T-helper 22 cell (primary cell): ENCODE measurements at regions not wholly inside any gene's neighbourhood (a gene's known extent, or its start where the extent isn't known, plus 50 kb on each side); places are given as distances from the start of the nearest gene placed in this dataset.

Experiments used
- DNase-seq: peaks from one replicate; pipeline ENCODE4 v3.0.0-alpha.2; 2020; ENCODE audit warnings: low read depth

DNA sequence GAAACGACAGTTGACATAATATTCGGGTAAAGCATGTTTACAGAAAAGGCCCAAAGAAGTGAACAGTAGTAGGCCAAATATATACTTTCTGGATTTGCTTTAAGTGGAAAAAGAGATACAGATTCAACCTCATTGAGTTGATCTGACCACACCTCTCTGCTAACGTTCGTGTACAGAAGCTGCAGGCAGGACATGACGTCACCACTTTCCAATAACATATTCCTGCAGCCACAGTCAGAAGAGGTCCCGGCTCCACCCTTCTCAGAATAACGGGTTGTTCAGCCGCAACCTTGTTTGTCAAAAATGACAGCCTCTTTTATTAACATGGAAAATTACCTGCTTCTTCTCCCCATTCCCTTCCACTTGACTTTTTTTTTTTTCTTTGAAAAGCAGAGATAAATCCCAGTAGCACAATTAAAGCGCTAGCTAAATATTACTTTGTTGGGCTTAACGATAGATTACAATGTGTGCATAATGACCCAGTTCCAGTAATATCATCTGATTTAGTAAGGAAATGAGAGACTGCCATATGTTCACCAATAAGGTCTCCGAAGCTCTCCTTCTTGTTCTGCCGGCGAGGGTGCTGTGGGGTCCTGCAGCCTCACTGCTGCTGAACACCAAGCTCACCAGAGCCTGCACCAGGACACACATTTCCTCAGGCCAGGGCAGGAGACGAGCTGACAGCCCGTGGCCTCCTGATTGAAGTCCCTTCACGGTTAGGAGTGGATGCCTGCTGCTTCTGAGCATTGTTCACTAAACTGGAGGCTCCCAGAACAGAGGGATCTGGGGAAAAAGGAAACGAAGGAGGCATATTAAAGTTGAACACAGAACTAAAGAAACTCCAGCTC, 451.0 kb upstream of the SALL3 start:
- no peak for DNase-seq

DNA sequence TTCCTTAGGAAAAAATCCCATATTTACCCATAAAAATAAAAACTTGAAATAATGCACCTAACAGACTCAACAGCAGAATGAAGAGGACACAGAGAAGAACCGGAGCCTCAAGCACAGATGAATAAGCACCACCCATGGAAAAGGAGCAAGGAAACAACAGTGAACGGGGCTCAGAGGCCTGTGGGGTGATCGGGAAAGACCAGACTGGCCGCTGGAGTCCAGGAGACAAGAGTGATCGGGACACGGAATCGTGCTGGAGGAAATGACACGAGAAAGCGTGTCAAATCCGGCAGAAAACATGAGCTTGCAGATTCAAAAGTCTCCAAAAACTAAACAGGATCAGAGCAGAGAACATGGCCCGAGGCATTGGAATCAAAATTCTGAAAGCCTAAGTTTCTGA, 448.0 kb upstream of the SALL3 start:
- DNase-seq: no peak

DNA sequence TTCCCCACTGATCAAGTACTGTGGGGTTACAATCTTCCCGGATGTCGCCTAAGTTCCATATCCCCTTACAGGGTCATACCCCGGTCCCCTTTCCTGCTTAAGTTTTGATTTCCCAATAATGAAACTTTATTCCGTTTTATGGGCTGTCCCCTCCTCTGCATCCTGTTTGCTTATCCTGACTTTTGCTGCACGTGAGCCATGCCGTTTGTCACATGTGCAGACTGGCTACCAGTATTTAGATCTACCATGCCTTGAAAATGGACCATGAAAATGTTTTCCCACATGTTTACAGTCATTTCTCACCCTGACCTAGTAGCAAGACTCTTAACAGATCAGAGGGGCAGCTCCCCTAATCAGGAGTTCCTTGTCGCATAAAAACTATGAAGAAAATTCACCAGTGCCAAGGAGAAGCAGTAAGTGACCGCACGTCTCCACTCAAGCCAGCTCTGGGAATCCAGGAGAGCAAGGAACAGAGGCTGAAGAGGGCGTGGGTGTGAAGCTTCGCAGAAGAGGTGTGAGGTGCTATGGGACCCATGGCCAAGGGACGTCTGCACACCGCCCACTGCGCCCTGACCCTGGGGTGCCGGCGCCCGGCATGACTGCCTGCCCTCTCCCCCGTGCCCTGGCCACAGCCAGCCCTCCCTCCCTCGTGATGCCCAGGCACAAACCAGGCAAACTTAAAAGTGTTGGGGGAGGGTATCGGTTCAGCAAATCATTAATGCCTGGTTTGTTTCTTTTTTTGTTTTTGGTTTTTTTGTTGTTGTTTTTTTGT, 440.8 kb upstream of the SALL3 start:
- no peak for DNase-seq

DNA sequence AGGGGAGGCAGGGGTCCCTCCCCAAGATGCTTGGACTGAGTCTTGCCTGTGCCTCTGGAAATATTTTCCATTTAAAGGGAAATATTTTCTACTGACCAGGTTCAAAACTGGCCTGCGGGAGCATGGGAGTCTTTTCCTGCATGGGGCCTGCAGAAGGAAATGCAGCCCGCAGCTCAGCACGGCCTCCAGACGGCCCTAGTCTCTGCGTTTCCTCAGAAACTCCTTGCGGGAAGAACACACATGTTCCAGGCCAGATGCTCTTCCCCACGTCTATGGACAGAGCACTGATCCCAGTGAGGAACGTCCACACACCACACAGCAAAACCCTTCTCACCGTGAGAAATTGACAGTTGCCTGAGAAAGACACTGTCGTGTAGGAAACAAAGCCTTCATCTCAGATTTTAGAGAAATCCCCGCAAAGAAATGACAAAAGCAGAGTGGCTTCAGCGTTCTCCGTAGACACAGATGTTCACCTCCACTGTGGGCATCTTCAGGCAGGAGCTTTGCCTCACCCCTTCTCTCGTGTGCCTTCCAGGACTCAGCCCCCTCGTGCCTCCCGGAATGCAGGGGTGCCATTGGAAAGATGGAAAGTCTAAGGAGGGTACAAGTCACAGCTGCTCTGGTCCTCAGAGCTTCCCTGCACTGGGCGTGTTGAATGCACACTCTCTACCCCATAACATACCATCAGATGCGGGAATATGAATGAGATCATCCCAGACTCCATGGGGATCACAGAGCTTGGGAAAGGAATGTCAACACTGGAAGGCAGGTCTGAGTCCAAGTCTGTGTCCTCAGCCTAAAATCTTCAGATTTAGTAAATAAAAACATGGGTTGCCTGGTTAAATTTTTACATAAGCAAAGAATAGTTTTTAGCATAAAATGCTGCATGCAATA, 438.7 kb upstream of the SALL3 start:
- DNase-seq: no peak

DNA sequence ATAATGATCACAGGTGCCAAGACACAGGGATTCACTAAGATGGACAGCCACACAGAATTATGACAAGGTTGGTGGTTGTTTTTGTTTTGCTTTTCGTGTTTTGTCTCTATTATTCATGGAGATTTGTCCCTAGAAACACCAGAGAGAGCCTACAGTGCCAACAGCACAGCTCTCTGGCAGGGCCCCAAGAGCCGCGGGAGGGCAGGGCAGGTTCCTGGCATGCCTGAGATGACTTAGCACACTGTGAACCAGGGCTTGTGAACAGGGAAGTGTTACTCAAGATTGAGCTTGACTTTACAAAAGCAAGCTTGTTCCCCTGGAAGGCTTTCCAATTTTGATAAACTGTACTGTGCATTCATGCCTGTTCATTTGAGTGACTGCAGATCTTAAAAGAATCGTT, 437.4 kb upstream of the SALL3 start:
- DNase-seq: no peak

DNA sequence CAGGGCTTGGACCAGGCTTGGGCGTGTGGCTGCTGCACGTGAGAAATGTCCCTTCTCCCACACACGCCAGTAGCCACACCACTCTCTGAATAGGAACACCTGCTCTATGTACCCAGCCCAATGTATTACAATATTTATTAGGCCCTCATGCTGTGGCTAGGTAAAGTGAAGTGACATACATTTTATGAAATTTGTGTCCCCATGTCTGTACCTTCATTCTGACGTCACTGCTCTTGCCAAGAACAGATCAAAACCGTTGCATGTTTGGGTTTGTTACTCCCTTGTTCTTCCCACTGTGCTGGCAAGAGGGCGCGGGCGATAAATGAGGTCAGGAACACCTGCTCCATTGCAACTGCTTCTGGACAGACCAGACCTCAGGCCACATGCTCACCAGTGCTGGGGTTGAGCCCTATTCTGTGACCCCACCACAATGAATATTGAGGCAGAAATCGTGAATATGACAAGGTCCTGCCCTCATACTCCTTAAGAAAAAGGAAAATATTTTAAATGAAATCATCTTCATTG, 436.4 kb upstream of the SALL3 start:
- DNase-seq: no peak

DNA sequence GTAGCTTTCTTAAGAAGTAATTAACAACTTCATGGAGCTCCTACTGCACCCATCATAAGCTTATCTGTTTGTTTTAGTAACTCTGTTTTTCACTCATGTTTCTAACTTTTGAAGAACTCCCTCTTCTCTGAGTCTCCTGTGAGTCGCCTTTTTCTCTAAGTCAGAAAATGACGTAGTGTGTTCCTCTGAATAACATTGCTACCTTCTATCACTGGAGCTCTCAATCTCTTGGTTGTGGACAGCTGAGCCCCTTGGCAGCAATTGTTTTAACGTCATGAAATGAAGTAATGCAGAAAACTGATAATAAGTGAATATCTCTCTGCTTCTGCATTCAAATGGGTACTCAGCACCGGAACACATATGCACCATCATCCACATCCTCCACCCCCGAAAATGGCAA, 433.3 kb upstream of the SALL3 start:
- DNase-seq: no peak

DNA sequence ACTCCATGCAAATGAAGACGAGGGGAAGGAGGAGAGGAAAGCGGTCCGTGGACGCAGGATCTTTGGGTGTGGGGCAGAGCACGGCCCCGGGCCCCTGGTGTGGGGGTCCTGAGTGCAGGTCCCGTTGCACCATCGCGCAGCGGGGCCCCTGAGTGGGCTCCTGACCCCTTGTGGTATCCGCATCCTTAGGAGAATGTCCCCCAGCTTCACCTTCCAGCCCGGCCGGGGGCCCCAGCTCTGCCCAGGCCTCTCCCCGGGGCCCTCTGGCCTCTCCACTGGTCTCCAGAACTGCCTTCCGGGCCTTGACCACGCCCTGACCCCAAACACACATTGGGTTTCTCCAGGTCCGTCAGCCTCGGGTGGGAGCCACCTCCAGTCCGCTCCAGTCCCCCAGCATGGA, 431.8 kb upstream of the SALL3 start:
- DNase-seq: no peak

DNA sequence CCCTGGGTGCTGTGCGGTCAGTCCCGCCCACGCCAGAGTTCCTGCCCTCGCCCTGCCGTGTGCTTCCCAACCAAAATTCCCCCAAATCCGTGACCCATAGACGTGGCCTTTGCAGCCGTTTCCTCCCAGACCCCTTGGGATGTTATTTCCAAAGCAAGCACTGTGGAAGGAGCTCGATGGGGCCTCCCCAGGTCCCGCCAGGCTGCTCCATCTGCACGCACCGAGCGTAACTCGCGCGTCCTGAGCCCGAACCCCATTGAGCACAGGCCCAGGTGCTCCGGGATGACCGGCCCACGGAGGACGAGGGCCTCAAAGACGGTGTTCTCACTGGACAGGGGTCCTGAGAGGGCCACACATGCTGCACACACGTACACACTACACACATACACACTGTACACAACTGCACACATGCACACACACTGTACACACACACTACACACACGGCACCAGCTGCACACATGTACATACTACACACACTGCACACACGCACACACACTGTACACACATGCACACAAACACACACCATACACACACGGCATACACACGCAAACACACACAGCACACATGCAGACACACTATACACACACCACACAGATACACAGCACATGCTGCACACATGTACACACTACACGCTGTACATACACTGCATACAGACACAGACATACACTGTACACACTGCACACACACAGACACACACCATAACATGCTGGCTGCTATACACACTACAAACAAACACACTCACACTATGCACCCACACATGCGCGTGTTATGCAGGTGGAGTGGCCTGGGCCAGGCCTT, 431.2 kb upstream of the SALL3 start:
- no peak for DNase-seq

DNA sequence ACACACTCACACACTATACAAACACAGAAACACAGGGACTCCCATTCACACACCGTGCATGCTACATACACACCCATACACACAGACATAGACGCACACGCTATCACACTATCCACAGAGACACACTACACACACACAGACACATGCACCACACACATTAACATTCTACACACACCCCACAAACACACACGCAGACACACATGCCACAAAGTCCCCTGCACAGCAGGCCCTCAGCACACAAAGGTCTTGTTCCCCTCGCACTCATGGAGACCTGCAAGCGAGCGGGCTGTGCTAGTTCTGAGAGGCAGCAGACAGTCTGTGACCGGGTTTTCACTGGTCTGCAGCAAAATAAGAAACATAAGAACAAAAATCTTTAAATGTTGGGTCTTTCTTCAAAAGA, 429.6 kb upstream of the SALL3 start:
- DNase-seq: no peak

DNA sequence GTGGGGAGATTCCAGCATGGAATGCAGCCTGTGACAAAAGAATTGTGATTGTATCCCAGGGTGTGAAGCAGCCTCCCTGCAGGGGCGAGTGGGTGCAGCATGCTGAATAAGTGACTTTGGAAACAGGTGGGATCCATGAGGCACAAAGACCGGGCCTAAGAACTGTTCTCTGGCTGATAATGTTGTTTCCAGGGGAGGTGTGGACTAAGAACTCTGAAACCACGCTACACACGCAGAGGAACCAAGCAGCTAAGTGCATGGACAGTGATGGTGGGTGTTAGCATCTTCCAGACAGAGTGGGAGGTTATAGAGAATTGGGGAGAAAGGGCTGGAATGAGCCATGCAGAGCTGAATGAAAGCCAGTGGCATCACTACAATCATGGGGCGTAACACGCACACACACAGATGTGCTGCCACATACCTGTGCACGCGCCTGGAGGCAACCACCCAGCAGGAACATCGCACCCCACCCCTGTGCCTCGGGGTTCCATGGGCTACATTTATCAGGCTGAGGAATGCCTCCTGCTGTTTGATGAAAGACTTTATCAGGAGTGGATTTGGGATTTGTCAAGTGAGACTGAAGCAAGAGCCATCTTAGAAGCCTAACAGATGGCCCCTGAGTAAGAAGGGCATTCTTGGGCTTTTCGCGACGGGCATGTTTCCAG, 424.5 kb upstream of the SALL3 start:
- no peak for DNase-seq

DNA sequence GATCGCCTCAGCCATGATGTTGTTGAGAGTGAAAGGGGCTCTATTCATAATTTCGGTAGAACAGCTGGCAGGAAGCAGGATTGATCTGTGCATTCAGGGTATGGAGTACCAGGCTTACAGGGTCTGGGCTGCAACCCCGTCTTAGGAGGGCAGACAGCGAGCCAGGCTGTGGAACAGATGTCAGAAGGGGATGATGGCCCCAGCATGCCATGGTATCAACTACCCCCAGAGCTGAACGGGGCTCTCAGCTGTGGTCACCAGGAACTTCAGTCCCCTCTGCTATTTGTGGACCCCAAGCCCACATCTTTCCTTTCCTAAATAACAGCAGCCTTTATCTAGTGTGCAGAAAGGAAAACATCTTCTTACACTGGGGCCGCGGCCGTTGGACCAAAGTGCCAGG, 422.2 kb upstream of the SALL3 start:
- no peak for DNase-seq

DNA sequence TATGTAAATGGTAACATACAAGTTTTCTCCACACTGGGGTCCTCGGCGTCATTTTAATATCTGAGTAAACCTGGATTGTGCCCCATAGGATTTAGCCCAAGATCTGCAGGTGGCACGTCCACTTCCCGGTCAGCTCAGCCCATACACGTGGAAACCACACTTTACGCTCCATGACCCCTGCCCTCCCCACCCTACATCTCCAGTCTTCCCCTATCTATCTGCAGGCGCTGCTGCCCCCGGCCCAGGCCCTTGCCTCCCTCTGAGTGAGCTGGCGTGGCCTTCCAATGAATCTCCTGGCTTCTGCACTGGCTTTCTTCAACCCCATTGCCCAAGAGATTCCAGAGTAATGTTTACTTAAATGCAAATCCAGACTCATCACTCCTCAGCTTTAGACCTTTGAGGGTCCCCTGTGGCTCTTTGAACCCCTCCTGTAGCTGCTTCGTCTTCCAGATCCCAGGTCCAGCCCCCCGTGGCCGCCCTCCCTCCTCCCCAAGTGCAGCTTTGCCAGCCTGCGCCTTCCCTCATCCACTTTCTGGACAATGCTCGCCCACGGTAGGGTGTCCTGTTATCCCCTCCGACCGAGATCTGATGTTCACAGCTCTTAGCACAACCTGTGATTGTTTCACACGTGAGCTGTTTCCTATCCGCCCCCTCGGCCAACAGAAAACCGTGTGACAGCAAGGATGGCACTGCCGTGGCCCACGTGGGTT, 421.4 kb upstream of the SALL3 start:
- no peak for DNase-seq

DNA sequence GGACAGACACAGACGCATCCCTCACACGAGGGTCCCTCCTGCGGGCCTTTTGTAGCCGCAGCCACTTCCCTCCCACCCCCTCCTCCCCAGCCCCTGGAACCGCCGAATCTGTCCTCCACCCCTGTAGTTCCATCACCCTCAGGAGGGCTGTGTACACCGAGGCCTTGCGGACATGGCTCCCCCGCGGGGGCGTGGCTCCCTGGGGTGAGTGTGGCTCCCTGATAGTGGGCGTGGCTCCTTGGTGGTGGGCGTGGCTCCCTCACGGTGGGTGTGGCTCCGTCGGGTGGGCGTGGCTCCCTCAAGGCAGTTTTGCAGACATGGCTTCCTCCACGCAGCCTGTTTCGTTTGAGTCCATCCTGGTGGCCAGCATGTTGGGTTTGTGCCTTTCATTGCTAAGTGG, 420.7 kb upstream of the SALL3 start:
- DNase-seq: no peak

DNA sequence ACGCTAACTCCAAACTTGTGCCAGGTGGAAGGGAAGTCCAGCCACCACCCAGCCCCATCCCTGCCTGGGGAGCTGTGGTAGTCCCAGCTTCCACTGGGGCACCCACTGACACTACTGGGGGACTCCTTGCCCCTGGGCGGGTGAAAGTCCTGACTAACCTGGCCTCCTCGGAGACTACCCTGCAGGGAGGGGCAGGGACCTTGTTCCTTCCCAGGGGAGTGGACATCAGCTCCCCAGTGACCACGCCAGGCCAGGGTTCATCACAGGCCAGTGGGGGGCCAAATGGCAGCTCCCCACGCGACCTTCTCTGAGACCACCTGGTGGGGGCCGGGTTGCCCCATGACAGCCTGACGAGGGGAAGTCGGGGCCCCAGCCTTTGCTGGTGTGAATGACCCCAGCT, 420.0 kb upstream of the SALL3 start:
- no peak for DNase-seq

DNA sequence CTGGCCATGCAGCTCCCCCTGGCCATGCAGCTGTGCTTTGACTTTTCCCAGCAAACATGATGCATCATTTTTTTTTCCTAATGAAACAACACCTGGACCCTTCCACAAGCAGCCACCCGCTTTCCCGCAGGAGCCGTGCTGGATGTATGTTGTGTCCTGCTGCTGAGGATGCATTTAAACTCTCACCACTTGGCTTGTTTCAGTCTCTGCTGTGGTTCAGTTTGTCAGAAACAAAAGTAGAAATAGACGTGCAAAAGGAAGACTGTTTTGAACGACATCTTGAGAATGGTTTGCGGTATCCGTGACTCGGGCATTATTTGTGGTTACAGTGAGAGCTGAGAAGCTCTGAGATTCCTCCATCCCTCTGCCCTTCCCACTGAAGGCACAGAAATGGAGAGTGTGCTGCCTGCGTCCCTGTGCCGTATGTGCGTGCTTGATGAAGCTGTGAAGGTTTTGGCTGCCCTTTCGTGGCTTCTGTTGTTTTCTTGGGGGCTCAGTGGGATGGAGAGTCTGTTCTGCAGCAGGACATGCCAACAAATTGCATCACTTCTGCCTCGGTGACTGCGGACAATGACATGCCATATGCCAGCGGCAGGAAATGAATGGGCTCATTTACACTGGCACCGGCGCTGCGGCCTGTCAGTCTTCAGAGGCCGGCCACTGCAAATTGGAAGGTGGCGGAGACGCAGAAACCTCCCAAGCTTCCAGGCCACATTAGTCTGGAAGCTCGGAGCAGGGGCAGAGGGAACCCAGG, 417.7 kb upstream of the SALL3 start:
- no peak for DNase-seq

DNA sequence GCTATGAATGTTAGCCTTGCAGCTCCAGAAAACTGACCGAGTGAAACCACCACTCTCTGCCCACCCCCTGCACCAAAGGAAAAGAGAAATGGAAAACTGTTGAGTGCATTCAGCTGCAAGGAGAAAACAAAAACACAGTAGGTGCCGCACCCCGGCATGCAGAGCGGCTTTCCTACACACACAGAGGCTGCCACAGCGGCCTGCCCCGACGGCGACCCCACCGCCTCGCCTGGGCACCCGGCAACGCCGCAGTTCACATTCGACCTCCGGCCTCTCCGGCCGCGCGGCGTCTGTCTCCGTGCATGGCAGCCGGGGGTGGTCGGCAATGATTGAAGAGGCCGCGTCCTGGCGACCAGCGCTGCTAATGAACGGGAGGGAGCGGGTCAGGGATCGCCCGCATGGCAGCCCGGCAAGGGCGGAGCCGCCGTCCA, 417.1 kb upstream of the SALL3 start:
- no peak for DNase-seq

DNA sequence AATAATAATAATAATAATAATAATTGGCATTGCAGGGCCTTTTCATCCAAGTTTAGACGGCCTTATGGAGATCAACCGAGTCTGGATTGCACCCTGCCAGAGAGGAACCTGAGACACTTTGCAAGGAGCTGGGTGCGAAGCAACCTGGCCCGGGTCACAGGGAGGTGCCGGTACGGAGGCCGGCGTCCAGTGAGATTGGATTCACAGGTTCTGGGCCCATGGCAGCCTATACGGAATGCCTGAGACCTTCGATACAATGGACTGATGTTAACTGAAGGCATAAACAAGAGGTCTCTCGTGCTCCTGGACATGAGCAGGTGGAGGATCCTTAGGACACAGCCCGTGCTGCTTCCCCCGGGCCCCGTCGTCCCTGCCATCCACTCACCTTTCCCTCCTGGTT, 416.5 kb upstream of the SALL3 start:
- DNase-seq: no peak

DNA sequence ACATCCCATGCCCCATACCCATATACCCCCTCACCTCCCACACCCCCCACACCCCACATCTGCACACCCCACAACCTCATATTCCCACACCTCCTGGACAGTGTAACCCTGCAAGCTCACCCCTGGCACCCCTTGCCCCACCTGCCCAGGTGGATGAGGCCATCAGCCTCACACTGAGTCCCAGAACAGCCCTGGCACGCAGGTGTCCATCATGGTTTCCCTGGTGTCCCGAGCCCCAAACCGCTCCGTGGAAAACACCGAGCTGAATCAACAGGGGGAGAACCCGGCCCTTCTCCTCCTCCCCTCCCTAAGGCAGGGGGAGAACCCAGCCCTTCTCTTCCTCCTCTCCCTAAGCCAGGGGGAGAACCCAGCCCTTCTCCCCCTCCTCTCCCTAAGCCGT, 415.6 kb upstream of the SALL3 start:
- DNase-seq: no peak

DNA sequence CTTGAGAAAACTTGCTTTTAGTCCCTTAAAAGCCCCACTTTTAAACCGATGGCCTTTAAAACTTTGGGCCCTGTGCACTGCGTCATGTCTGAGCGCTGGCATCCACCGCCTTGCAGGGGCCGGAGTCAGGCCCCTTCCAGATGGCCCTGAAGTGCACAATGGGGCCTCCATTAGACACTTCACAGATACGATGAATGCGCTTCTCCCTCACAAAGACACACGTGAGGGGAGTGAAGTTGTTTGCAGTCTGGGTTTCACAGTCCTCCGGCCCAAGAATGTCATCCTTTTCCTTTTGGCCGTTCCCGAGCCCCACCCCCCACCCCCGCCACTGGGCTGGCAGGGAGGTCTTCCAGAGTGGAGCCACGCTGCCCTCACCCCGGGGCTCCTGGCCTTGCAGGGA, 415.1 kb upstream of the SALL3 start:
- DNase-seq: no peak
